ENCODE measurements at regions not wholly inside any gene's neighbourhood (a gene's known extent, or its start where the extent isn't known, plus 50 kb on each side); places are given as distances from the start of the nearest gene placed in this dataset.

DNA sequence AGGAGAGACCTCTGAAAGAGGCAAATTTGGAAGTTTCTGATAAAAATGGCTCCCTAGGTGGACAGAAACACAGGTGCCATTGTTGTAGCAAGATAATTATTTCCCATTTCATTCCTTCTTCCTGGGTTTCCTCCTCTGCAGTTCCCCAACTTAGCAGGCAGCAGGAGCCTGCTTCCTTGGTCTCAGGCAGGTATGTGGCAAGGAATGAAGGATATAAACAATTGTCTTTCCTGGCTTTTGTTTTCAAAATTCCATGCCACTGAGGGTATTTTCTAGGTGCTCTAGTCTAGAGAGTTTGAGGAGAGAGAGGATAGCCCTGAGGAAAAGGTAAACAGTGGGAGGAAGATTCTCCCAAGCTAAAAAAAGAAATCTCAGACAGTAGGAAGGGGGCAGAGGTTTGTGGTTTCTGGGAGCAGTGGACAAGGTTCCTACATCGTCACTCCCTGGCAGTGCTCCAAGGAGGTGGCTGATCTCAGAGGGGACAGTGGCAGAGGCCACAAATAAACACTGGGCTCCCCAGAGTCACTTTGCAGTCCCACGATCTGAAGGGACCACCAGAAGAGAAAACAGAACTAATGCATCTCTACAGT, 82.6 kb upstream of the IGF1 start:
- no peak for DNase-seq
- intact Hi-C loops (cut with DNase I): no loop called here

DNA sequence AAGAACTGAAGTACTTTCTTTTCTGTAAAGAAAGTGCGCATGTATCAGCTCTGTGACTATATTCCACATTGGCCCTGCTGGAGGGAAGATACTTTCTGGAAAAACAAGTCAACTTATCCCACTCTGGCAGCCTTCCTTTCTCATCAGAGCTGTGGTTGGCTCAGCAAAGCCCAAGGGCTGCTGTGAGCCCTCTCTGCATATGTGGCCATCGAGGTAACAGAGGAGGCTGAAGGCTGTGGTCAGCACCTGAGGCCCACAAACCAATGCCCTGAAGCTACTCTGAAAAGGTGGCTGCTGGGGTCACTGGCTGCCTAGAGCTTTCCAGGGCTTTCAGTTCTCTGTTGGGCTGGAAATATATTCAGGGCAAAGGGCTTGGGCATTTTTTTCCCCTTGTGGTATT, 70.8 kb upstream of the IGF1 start:
- intact Hi-C loops (cut with DNase I): no loop called here
- no peak for DNase-seq

DNA sequence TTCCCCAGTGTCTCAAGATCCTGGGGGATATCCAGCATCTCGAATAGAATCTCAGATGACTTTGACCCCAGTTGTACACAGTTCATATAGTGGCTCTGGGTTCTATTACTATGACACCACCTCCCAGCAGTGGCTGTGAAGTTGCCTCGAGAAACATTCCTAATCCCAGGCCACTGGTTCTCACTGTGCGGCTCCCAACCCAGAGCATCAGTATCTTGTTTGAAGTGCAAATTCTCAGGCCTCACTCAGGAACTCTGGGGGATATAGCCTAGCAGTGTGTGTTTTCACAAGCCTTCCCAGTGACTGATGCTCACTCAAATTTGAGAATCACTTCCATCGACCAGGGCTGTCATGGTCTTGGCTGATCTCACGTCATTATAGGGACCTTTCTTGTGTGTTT, 69.3 kb upstream of the IGF1 start:
- intact Hi-C loops (cut with DNase I): no loop called here
- DNase-seq: no peak

DNA sequence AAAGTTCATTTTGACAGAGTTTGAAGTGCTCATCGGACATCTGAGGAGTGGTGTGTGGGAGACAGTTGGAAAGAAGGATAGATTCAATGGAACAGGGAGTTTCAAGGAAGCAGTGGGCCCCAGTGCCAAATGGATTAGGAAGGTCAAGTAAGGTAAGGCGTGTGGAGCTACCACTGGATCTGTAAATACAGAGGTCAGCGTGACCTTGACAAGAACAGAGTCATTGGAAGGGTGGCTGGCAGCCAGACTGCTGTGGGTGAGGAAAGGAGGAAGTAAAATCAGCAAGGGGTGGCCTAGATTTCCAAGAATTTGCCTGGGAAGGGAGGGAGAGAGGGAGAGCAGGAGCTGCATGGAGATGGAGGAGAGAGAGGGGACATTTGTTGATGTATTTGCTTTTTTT, 68.2 kb upstream of the IGF1 start:
- intact Hi-C loops (cut with DNase I): no loop called here
- DNase-seq: no peak

DNA sequence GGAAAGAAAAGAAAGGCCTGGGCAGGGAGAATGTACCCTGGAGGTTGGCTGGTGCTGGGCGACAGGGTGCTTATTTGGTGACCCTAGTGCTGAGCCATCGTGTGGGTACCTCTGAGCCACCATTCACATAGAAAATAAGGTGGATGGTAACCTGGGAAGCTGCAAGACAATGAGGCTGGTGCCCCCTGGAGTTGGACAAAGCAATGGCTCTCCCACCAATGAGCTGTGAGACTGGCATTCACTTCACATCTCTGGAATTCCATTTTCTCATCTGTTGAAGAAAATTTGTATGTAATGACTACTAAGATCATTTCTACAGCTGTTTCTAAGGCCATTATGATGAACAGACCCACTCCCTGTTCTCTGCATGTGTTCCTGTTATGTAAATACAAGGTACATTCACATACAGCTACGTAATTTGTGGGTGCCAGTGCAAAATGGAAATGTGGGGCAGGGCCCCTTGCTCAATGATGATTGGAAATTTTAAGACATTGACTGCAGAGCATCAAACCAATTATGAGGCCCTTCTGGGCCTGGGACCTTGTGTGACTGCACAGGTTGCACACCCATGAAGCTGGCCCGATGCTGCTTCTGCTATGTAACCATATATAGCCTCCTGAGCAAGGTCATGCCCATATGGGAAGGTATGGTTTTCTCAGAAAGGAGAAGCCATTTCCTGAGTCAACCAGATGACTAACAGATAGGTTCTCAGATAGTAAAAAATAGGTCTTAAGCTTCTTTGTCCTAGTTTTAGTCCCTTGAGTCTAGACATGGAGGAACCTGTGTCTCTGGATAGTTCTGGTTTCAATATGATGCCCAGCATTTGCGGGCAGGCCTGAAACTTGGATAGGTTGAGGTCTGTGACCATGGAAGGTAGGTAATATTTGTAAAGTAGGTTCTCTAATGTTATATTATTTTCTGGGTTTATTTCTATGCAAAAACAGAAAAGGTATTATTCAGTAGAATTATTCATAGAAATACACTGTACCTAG, 63.4 kb upstream of the IGF1 start:
- intact Hi-C loops (cut with DNase I): no loop called here

DNA sequence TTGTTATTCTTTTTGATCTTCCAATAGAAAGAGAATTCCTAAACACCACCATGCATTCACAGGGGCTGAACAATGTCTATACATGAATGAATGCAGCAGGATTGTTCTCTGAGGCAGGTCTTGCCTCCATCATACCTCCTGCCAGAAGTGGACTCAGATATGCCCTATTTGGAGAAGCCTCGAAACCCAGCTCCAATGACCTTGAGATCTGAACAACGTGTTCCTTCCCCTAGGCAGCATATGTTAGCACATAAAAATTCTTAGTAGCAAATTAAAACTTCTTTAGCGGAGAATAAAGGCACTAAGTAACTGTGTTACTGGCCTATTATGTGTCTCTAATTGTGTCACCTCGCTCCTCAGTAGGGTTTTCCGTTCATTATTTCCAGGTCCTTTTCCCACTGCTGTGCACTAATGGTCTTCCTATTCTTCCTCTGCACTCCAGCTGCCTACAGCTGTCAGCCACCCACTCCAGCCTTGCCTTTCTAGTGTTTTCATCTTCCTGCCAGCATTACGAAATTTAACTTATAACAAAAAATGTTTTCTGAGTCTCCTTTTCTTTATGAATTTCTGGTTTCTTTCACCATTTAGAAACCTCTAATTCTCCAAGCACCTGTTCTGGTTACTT, 62.6 kb upstream of the IGF1 start:
- intact Hi-C loops (cut with DNase I): no loop called here
- DNase-seq: peak in 5 of 42 donors; percentile 6 to 42 (median 11)

More for the DNA sequence above, 63.4 kb upstream of the IGF1 start:
- DNase-seq: no peak

DNA sequence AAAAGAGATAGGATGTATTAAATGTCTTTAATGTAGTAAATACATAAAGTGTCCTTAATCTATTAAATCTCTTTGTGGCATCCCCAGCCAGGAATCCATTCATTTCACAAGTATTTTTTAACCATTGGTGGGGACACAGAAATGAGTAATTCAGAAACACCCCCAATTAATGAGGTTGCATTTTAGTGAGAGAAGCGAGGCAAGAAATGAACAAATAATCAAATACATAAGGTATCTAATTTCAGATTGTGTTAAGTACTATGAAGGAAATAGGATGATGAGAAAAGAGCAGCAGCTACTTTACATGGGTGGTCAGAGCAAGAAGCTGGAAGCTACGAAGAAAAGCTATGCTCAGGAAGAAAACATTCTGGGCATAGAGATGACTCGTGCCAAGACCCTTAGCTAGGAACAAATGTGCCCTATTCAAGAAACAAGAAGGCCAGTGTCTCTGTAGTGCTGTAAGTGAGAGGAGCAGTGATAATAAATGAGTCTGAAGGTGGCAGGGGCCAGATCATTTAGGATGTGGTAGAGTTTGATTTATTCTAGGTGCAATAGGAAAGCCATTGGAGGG, 60.5 kb upstream of the IGF1 start:
- no peak for DNase-seq
- intact Hi-C loops (cut with DNase I): no loop called here

DNA sequence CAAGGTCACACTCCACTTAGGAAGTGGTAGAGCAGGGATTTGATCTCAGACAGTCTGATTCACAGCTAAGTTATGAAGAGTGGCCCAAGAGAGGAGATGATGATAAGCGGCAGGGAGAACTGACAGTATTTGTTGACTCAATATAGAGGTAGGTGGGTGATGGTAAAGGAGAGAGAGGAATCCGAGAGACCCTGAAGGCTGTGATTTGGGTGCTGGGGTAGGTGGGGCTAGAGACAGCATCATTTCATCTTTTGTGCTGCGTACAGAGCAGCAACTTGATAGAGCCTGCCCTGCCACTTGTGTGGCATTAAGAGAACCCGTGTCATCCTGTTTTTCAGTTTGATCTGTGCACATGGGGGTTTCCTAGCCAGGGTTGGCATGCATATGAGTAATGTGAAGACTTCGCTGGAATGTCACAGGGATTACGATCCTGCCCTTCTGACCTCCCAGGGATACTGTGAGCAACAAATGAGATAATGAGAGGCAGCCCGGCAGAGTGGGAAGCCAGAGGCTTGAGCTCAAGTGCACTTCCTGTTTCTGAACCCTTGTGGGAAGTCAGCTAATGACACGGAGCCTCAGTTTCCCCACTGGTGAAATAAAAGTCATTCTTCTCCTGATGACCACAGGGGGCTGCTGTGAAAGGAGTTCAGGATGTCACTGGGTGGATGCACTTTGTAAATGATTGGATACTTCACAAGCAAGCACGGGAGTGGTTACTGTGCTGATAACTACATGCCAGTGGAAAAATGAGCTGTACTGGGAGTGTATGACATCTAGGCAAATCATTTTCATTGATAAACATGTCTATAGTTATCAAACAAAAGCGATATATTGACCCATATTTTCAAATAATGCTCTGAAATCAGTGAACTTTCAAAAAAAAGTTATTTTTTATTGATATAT, 59.5 kb upstream of the IGF1 start:
- intact Hi-C loops (cut with DNase I): no loop called here
- DNase-seq: no peak

DNA sequence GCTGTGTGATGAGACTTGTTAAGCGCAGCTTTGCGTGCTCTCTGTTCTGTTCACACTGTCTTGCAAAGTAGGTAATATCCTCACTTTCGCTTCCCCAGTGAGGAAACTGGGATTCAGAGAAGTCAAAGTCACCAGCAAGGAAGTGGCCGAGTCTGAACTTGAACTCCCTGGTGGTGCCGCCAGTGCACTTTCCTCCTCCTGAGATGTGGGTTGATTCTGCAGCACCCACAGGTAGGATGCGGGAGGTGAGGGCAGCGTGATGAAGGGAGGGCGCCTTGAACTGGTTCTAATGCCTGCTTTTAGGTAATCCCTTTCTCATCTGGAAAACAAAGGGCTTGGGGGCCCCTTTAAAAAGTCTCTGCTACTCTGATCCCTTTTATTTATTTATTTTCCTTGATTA, 54.9 kb upstream of the IGF1 start:
- DNase-seq: no peak
- intact Hi-C loops (cut with DNase I): no loop called here

DNA sequence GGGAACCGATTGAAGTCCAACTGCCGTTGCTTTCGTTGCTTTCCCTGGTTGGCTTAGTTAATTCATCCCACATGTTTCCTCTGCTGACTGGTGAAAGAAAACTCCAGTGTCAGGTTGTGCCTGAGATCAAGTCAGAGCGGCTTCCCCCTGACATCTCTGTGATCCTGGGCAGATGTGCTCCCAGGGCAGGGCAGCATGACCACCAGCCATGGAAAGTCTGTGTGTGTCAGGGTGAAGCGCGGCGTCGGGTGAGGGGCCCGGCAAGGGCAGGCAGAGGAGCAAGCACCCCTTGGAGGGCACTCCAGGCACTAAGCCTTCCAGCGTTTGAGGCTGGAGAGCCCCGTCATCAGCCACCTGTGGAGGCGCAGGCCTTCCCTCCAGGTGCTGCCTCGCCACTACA, 54.5 kb upstream of the IGF1 start:
- intact Hi-C loops (cut with DNase I): no loop called here
- no peak for DNase-seq

DNA sequence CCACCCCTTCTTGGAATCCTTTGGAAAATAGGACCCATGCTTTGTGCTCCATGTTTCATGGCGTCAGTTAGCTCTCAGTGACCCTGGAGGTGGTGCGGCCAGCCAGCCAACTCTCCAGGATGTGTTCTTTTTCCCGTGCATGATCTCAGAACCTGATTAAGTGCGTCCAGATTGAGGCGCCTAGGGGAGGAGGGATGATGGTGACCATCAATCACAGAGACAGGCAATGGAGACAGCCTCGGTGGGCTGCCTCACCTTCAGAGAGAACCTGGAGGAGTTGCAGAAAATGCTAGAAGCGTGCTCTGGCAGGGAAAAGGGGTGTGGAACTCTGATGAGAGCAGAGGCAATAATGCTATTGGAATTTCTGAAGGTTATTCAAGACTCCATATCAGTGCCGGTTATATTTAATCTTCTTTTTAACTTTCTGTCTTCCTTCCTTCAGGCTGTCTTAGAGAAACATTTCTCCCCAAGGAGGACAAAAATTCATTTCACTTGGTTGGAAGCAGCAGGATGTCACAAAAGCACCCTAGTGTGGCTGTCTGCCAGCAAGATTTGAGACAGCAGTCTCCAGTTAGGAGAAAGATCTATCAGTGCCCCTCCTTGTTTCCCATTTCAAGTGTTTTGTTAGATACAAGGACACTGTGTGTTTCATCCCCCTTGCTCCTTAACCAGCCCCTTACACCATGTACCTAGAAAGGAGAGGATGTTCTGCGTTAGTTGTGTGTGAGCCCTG, 53.3 kb upstream of the IGF1 start:
- intact Hi-C loops (cut with DNase I): no loop called here
- no peak for DNase-seq
